GM23338 (cell line): ENCODE measurements at regions not wholly inside any gene's neighbourhood (a gene's known extent, or its start where the extent isn't known, plus 50 kb on each side); places are given as distances from the start of the nearest gene placed in this dataset.

ENCODE experiments used
- ATAC-seq: fragments of 200-7000 bp; cut with Tn5 transposase; 3 replicates; pipeline ENCODE4 v1.9.1; 2020
- DNase-seq: peaks from one replicate; pipeline ENCODE4 v3.0.0-alpha.2; 2015; ENCODE audit warnings: low spot score
- H2AFZ ChIP-seq: fragments of 200-600 bp; sonication (generic); 2 replicates; pipeline ENCODE4 v1.8.0; 2016; ENCODE audit warnings: antibody characterized with exemption, mild to moderate bottlenecking, moderate library complexity
- H3F3A ChIP-seq: fragments of 200-600 bp; sonication (generic); replicated peaks from 2 replicates; pipeline ENCODE4 v1.8.0; 2017; ENCODE audit warnings: antibody characterized with exemption, mixed run types, low read depth
- H3K27ac ChIP-seq: fragments of 200-600 bp; sonication (generic); 2 replicates; pipeline ENCODE4 v1.6.1; 2016; ENCODE audit warnings: low read depth
- H3K27me3 ChIP-seq: fragments of 200-600 bp; sonication (generic); 2 replicates; pipeline ENCODE4 v1.8.0; 2016; ENCODE audit warnings: mild to moderate bottlenecking, mixed run types, moderate library complexity; ENCODE audit not compliant: insufficient read depth
- H3K36me3 ChIP-seq: fragments of 200-600 bp; sonication (generic); 2 replicates; pipeline ENCODE4 v1.8.0; 2016; ENCODE audit warnings: mild to moderate bottlenecking; ENCODE audit not compliant: insufficient read depth
- H3K4me1 ChIP-seq: fragments of 200-600 bp; sonication (generic); 2 replicates; pipeline ENCODE4 v1.8.0; 2016; ENCODE audit warnings: mild to moderate bottlenecking, moderate library complexity; ENCODE audit not compliant: insufficient read depth
- H3K4me2 ChIP-seq: fragments of 200-600 bp; sonication (generic); 2 replicates; pipeline ENCODE4 v1.7.1; 2017; ENCODE audit warnings: mixed run types
- H3K4me3 ChIP-seq: fragments of 200-600 bp; sonication (generic); 2 replicates; pipeline ENCODE4 v1.6.1; 2016; ENCODE audit warnings: mixed run types
- H3K79me2 ChIP-seq: fragments of 200-600 bp; sonication (generic); replicated peaks from 2 replicates; pipeline ENCODE4 v1.8.0; 2017; ENCODE audit warnings: mild to moderate bottlenecking; ENCODE audit not compliant: insufficient read depth
- H3K9me2 ChIP-seq: fragments of 200-600 bp; sonication (generic); 2 replicates; pipeline ENCODE4 v1.8.0; 2017; ENCODE audit not compliant: insufficient read depth
- H4K20me1 ChIP-seq: fragments of 200-600 bp; sonication (generic); replicated peaks from 2 replicates; pipeline ENCODE4 v1.8.0; 2017; ENCODE audit warnings: mild to moderate bottlenecking; ENCODE audit not compliant: insufficient read depth
- H3K27ac Mint-ChIP-seq: 2 replicates; pipeline ENCODE4 v1.8.0; 2020; ENCODE audit warnings: inconsistent platforms, mild to moderate bottlenecking, moderate library complexity, mixed read lengths
- H3K27me3 Mint-ChIP-seq: 3 replicates; pipeline ENCODE4 v1.8.0; 2022; ENCODE audit warnings: low read depth, mild to moderate bottlenecking, moderate library complexity, mixed read lengths, inconsistent platforms; ENCODE audit not compliant: insufficient read depth, poor library complexity
- H3K36me3 Mint-ChIP-seq: 3 replicates; pipeline ENCODE4 v1.8.0; 2021; ENCODE audit warnings: low read depth, mild to moderate bottlenecking, inconsistent platforms, moderate library complexity, mixed read lengths
- H3K4me1 Mint-ChIP-seq: 3 replicates; pipeline ENCODE4 v1.8.0; 2020; ENCODE audit warnings: mild to moderate bottlenecking, inconsistent platforms, mixed read lengths
- H3K4me3 Mint-ChIP-seq: 3 replicates; pipeline ENCODE4 v1.8.0; 2021; ENCODE audit warnings: moderate library complexity, mild to moderate bottlenecking, inconsistent platforms, mixed read lengths
- H3K9me3 Mint-ChIP-seq: 3 replicates; pipeline ENCODE4 v1.8.0; 2020; ENCODE audit warnings: moderate library complexity, mild to moderate bottlenecking, inconsistent platforms, mixed read lengths
- CTCF ChIP-seq, 2 experiments: fragments of 200-600 bp in 1 of 2; sonication (generic) in 1 of 2; conservative IDR thresholded peaks; 2 replicates each; pipeline versions ENCODE4 v1.5.1 to v1.6.1; 2016 to 2017; ENCODE audit warnings: antibody characterized with exemption in 2 of 2, low read depth in 2 of 2, mild to moderate bottlenecking in 2 of 2, moderate library complexity in 1 of 2
- EZH2 ChIP-seq: fragments of 200-600 bp; sonication (generic); IDR thresholded peaks from one replicate; pipeline ENCODE4 v1.8.0; 2017; ENCODE audit warnings: antibody characterized with exemption, mild to moderate bottlenecking, low read depth; ENCODE audit not compliant: unreplicated experiment
- POLR2AphosphoS5 ChIP-seq: IDR thresholded peaks from 2 replicates; pipeline ENCODE4 v1.6.1; 2016; ENCODE audit warnings: antibody characterized with exemption, low read depth
- REST ChIP-seq: IDR thresholded peaks from one replicate; pipeline ENCODE4 v1.6.1; 2018; ENCODE audit warnings: antibody characterized with exemption; ENCODE audit not compliant: unreplicated experiment
- ZNF462 ChIP-seq: fragments of 250-450 bp; sonication (Bioruptor Pico); IDR thresholded peaks from 2 replicates; pipeline ENCODE4 v1.5.0; 2020; ENCODE audit warnings: mild to moderate bottlenecking, moderate library complexity

GRCh38 chr3:8001307-8001706 is 500.3 kb upstream of the LMCD1 start:
- Histone ChIP-seq H2AFZ (no peak overlapping the region), H3K27ac (no peak overlapping the region), H3K36me3 (no peaks in the 10 kb centered on the region), H3K4me1 (no peaks in the 10 kb centered on the region), H3K27me3 (no peaks in the 10 kb centered on the region), H3K79me2 (no peaks in the 10 kb centered on the region), H3K4me3 (no peak overlapping the region), H3F3A (no peaks in the 10 kb centered on the region), H3K9me2 (no peaks in the 10 kb centered on the region), H3K4me2 (no peak overlapping the region), H4K20me1 (no peaks in the 10 kb centered on the region)
- ATAC-seq, result no peak
- Mint-ChIP-seq H3K4me3 (no peak overlapping the region), H3K9me3 (no peaks in the 10 kb centered on the region), H3K4me1 (peaks cover 20% of the 10 kb centered on the region), H3K27me3 (no peaks in the 10 kb centered on the region), H3K36me3 (no peaks in the 10 kb centered on the region), H3K27ac (no peak overlapping the region)
- TF ChIP-seq ZNF462 (no peak), CTCF (conservative IDR thresholded peaks at IDR 0.05; ENCODE audit: low read depth in 2 of 2) (no peak), POLR2AphosphoS5 (no peak), REST (no peak), EZH2 (no peak)
- no peak for DNase-seq
